Stimulated activated CD4-positive, alpha-beta T cell treated with anti-CD3 and anti-CD28 coated beads, TNF-alpha, amount 100 ng/mL, for 24 hours (primary cell): ENCODE measurements at regions not wholly inside any gene's neighbourhood (a gene's known extent, or its start where the extent isn't known, plus 50 kb on each side); places are given as distances from the start of the nearest gene placed in this dataset.

Experiments used
- DNase-seq, 3 experiments: peaks; one replicate each; pipeline ENCODE4 v3.0.0-alpha.2; 2020; ENCODE audit warnings: low read depth in 3 of 3

- DNase-seq: no peak
These were observed 208.7 kb upstream of the PREP start for GRCh38 chr6:105611606-105612005.

DNA sequence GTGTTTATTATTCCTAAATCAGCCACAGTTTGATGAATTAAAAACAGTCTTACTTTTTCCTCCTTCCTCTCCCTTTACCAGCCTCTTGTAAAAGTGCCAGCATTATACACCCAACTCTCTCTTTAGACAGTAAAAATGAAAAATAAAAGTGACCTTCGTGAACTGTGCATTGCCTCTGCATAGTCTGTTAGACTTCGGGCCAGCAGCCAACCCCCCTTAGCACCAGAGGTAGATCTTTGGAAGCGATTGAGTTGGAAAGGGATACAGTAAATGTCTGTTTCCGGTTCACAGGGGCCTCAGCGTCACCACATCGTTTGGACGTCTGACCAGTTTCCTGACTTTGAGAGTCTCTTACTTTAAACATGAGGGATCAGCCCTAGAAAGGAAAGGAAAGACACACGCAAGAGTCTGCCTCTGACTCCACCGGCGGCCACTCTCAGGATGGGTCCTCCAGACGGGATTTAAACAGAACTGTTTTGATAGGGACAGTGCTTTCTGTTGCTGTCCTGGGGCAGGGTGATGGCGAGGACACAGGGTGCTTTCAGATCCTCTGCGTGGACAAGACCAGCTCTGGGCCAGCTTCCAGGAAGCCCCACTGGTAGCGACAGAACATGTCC is 206.6 kb upstream of the PREP start:
- no peak for DNase-seq

- no peak for DNase-seq
These were observed 206.0 kb upstream of the PREP start for GRCh38 chr6:105608711-105609374.

DNA sequence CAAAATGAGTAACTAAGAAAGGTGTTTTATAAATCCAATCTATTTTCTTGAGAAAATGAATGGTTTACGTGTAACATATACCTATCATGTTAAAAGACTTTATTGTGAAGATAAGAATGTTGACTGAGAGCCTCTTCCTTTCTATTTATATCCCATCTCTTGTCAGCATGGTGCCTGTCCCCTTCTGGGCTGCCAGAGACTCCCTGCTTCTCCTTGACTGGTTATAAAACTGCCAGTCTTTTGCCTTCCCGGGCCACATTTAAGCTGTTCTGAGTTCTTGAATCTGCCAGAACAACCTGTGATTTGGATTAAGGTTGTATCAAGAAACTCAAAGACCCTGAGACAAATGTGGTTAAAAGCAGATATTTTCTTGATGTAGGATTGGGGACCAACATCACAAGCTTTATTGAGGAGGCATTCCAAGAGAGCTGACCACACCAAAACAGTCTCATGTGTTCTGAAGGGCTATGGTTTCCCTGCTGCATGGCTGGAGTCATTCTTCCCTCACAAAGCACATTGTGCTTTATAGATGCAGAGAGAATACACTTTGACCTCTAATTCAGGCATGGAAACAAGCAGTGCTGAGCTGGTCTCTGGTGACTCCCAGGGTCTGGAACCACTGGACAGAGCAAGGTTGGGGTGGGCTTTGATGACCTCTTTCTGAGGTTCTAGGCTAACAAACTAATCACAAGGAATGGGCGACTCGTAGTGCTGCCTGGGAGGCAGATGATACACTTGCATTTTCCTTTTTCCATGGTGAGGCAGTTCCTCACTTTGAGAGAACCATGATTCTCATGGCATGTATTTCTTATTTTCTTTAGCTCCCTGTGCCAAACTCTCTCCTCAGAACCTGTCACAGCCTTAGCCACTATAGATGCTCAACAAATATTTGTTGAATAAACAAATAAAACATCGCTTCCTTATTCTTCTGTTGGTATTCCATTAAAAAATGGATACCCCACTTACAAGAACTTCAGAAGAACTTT is 205.0 kb upstream of the PREP start:
- no peak for DNase-seq

DNA sequence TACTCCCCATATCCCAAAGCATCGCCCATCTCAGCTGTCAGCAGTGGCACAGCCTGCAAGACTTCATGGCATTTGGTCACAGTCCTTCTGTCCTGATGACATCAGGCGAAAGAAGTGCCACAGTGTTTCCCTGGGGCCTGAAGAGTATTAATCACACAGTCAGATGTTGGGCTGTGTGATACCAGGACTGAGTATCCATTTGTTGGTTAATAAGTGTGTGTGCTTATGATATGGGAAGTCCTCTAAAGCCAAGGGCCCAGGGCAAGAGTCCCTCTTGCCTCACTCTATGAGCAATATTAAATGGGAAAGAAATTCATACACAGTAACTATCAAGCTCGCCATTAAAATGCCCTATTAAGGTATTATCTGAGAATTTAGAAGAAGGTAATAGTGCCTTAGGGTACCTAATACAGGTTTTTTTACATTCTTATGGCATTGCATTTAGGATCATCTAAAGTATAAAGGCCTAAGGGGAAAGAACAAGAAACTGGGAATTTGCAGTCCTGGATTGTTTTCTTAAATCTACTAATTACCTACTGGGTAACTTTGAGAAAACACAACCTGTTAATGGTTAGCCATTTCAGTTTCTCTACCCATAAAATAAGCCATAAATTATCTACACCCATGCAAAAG is 204.1 kb upstream of the PREP start:
- DNase-seq: no peak

DNA sequence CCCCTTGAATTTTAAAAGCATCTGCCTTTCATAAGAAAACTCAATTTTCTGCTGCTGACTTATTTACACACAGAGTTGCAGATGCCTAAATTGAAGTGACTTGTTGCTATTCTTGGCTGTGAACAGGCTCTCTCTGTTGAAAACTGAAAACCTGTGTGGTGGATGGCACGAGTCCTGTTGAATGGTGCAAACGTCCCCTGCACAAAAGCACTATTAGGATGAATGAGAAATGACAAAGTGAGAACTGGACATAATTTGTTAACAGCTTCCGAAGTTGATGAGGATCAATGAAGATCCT is 201.7 kb upstream of the PREP start:
- DNase-seq: no peak

DNA sequence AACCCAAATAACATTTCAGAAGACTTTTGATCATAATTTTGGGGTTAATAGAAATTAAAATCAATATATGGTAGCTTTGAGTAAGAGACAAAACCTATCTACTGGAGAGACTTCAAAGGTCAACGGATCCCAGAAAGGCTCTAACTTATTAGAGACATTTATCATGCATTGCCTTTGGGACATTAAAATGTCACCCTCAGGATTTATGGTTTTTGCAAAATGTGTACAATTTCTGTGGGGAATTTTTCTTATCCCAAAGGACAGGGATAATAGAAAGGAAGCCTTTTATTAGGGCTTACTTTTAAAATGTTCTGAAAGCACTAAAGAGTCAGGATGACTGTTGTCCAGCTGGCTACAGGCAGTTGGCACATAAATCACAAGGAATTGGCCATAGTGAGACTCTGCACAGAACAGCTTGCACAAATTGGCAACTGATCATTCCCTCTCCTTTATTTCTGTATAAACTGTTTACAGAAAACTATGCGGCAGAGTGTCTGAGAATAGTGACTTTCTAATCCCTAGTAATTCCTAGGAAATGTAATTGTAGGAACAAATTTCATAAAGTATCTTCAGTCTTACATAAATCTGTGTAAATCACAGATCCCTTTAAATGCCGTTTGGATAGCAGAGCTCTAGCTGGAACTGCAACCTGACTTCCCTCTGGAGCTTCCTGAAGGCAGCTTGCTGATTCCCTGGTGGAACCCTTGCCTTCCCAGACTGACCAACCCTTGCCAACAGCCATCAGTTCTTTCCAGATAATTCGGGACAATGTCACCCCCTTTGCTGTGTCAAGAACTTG is 201.1 kb upstream of the PREP start:
- DNase-seq: no peak

GRCh38 chr6:105601541-105602236 is 198.8 kb upstream of the PREP start:
- peak in 2 of 3 experiments; percentile 27 for DNase-seq

DNA sequence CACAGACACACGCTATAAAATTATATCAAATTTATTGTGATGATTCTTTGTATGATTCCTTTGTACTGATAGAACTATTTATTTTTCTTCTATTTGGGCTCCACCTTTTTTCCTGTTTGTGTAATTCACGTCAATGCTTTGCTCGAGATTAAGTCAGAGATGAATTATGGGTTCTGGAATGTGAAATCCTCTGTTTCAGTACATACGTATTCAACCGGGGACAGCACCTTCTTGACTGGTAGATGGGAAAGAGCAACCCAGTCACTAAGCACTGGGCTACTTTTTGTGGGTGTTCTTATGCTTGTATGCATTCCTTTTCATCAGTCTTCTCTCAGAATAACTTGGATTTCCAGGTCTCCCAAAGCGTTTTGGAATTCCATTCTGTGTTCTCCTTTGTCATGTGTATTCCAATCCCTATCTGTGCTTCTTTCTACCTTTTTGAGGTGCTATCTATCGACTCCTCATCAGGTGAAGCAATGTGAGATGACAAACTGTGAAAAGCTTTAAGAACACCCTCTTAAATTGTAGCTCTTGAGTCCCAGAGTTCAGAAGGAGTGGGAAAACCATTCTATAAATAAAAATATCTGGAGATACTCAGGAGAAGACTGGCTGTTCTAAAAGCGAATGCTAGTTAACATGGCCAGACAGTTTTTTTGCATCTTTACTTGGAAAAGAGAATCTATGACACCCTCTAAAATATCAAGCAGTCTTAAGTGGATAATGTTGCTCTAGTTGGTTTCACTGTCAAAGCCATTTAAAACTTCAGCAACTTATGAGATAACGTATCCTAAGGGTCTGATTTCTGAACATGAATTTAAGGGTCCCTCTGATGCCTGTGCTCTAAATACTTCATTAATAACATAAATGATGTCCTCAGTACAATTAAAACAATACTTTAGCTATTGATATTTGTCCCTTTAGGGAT is 197.7 kb upstream of the PREP start:
- DNase-seq: no peak

- DNase-seq: no peak
These were observed 195.4 kb upstream of the PREP start for GRCh38 chr6:105598264-105598663.

DNA sequence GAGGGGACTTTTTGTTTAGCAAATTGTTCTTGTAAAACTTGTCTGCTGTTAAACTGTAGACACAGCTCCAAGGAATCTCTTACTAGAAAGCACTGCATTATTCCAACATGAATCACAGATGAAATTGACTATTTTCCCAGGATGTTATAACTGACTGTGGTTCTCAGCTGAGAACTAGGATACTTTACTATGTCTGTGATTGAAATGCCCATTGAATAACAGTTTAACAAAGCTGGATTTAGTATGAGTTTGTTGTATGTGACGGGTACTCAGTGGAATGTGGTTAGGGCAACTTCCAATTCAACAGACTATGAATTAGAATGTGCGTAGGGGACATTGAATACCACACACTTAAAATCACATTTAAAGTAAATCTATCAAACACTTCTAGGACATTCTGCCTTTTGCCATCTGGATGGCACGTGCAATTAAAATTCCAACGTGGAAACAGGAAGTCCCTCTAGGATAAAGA is 193.4 kb upstream of the PREP start:
- DNase-seq: no peak

GRCh38 chr6:105595829-105596228 is 192.9 kb upstream of the PREP start:
- no peak for DNase-seq

- DNase-seq: no peak
These were observed 191.9 kb upstream of the PREP start for GRCh38 chr6:105594821-105595220.

DNA sequence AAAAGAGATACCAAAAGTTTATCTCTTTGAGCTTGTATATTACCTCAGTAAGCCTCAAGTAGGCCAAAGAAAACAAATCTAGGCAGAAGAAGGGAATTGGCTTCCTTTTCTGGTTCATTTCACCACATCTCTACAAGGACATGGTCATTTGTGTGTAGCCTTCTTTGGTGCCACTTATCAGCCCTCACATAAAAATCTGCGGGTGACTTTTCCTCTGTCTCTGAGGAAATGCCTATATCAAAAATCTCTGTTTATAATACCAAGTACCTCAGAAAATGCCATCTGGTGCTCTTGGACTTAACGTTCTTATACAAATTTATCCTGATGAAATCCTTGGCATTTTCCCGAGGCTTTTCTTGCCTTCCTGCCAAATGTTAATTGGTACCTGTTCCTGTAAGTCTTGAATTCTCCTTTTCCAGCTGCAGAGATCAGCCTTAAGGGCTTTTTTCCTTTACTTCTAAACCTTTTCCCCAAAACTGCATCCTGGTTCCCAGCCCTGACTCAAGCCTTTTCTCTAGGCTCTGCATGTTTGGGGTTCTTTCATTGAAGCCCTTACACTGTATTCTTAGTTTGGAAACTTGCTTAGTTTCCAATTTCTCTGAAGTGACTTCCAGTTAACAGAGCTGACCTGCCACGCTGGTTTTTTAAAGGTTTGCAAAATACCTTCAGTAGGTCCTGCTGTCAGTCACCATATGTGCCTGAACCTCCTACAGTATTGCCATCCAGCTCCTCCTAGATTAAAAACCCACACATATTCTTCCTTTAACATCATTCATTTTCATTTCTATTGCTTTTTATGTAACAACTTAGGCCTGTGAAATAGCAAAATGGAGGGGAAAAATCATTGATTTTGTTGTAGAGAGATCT is 191.2 kb upstream of the PREP start:
- DNase-seq: no peak

DNA sequence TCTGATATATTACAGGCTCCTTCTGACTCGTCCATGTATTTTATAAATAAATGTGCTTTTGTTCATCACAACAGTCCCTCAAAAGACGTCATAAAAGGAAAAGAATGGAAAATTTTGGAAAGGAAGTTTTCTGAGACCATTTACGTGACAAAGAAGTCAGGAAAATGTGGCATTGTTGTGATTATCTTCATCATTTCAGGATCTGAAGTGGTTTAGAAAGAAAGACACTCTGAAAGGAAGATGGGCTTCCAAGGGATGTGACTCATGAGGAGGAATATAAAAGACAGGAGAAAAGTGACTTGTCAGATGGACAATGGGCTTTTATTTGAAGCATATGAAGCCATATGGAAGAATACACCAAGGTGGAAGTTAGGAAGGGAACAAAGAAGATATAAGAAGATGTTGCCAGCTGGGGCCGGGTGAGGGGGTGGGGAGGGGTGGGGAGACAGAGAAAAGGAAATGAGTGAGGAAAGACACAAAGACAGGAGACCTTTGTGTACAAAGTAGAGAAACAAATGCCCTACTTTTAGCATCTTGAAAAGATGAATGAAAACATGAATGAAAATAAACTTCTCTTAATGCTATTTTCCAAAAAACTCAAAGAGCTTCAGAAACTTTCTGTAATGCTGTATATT is 190.3 kb upstream of the PREP start:
- no peak for DNase-seq

- no peak for DNase-seq
These were observed 189.4 kb upstream of the PREP start for GRCh38 chr6:105592329-105592728.

GRCh38 chr6:105591053-105591452 is 188.2 kb upstream of the PREP start:
- no peak for DNase-seq

- no peak for DNase-seq
These were observed 185.3 kb upstream of the PREP start for GRCh38 chr6:105588123-105588710.
